GM23338 (cell line): ENCODE measurements at regions not wholly inside any gene's neighbourhood (a gene's known extent, or its start where the extent isn't known, plus 50 kb on each side); places are given as distances from the start of the nearest gene placed in this dataset.

Source experiments
- ATAC-seq: fragments of 200-7000 bp; cut with Tn5 transposase; 3 replicates; pipeline ENCODE4 v1.9.1; 2020
- DNase-seq: peaks from one replicate; pipeline ENCODE4 v3.0.0-alpha.2; 2015; ENCODE audit warnings: low spot score
- H2AFZ ChIP-seq: fragments of 200-600 bp; sonication (generic); 2 replicates; pipeline ENCODE4 v1.8.0; 2016; ENCODE audit warnings: antibody characterized with exemption, mild to moderate bottlenecking, moderate library complexity
- H3F3A ChIP-seq: fragments of 200-600 bp; sonication (generic); replicated peaks from 2 replicates; pipeline ENCODE4 v1.8.0; 2017; ENCODE audit warnings: antibody characterized with exemption, mixed run types, low read depth
- H3K27ac ChIP-seq: fragments of 200-600 bp; sonication (generic); 2 replicates; pipeline ENCODE4 v1.6.1; 2016; ENCODE audit warnings: low read depth
- H3K27me3 ChIP-seq: fragments of 200-600 bp; sonication (generic); 2 replicates; pipeline ENCODE4 v1.8.0; 2016; ENCODE audit warnings: mild to moderate bottlenecking, mixed run types, moderate library complexity; ENCODE audit not compliant: insufficient read depth
- H3K36me3 ChIP-seq: fragments of 200-600 bp; sonication (generic); 2 replicates; pipeline ENCODE4 v1.8.0; 2016; ENCODE audit warnings: mild to moderate bottlenecking; ENCODE audit not compliant: insufficient read depth
- H3K4me1 ChIP-seq: fragments of 200-600 bp; sonication (generic); 2 replicates; pipeline ENCODE4 v1.8.0; 2016; ENCODE audit warnings: mild to moderate bottlenecking, moderate library complexity; ENCODE audit not compliant: insufficient read depth
- H3K4me2 ChIP-seq: fragments of 200-600 bp; sonication (generic); 2 replicates; pipeline ENCODE4 v1.7.1; 2017; ENCODE audit warnings: mixed run types
- H3K4me3 ChIP-seq: fragments of 200-600 bp; sonication (generic); 2 replicates; pipeline ENCODE4 v1.6.1; 2016; ENCODE audit warnings: mixed run types
- H3K79me2 ChIP-seq: fragments of 200-600 bp; sonication (generic); replicated peaks from 2 replicates; pipeline ENCODE4 v1.8.0; 2017; ENCODE audit warnings: mild to moderate bottlenecking; ENCODE audit not compliant: insufficient read depth
- H3K9me2 ChIP-seq: fragments of 200-600 bp; sonication (generic); 2 replicates; pipeline ENCODE4 v1.8.0; 2017; ENCODE audit not compliant: insufficient read depth
- H4K20me1 ChIP-seq: fragments of 200-600 bp; sonication (generic); replicated peaks from 2 replicates; pipeline ENCODE4 v1.8.0; 2017; ENCODE audit warnings: mild to moderate bottlenecking; ENCODE audit not compliant: insufficient read depth
- H3K27ac Mint-ChIP-seq: 2 replicates; pipeline ENCODE4 v1.8.0; 2020; ENCODE audit warnings: inconsistent platforms, mild to moderate bottlenecking, moderate library complexity, mixed read lengths
- H3K27me3 Mint-ChIP-seq: 3 replicates; pipeline ENCODE4 v1.8.0; 2022; ENCODE audit warnings: low read depth, mild to moderate bottlenecking, moderate library complexity, mixed read lengths, inconsistent platforms; ENCODE audit not compliant: insufficient read depth, poor library complexity
- H3K36me3 Mint-ChIP-seq: 3 replicates; pipeline ENCODE4 v1.8.0; 2021; ENCODE audit warnings: low read depth, mild to moderate bottlenecking, inconsistent platforms, moderate library complexity, mixed read lengths
- H3K4me1 Mint-ChIP-seq: 3 replicates; pipeline ENCODE4 v1.8.0; 2020; ENCODE audit warnings: mild to moderate bottlenecking, inconsistent platforms, mixed read lengths
- H3K4me3 Mint-ChIP-seq: 3 replicates; pipeline ENCODE4 v1.8.0; 2021; ENCODE audit warnings: moderate library complexity, mild to moderate bottlenecking, inconsistent platforms, mixed read lengths
- H3K9me3 Mint-ChIP-seq: 3 replicates; pipeline ENCODE4 v1.8.0; 2020; ENCODE audit warnings: moderate library complexity, mild to moderate bottlenecking, inconsistent platforms, mixed read lengths
- CREB1 ChIP-seq: fragments of 250-450 bp; sonication (Bioruptor Pico); IDR thresholded peaks from 2 replicates; pipeline ENCODE4 v1.5.0; 2020; ENCODE audit warnings: low read depth, mild to moderate bottlenecking, moderate library complexity
- EZH2 ChIP-seq: fragments of 200-600 bp; sonication (generic); IDR thresholded peaks from one replicate; pipeline ENCODE4 v1.8.0; 2017; ENCODE audit warnings: antibody characterized with exemption, mild to moderate bottlenecking, low read depth; ENCODE audit not compliant: unreplicated experiment
- JUNB ChIP-seq: IDR thresholded peaks from one replicate; pipeline ENCODE4 v1.6.1; 2016; ENCODE audit warnings: antibody characterized with exemption; ENCODE audit not compliant: unreplicated experiment
- NANOG ChIP-seq: IDR thresholded peaks from 2 replicates; pipeline ENCODE4 v1.6.1; 2016; ENCODE audit warnings: antibody characterized with exemption, borderline replicate concordance
- POLR2AphosphoS5 ChIP-seq: IDR thresholded peaks from 2 replicates; pipeline ENCODE4 v1.6.1; 2016; ENCODE audit warnings: antibody characterized with exemption, low read depth
- STAT1 ChIP-seq: IDR thresholded peaks from one replicate; pipeline ENCODE4 v1.6.1; 2016; ENCODE audit warnings: antibody characterized with exemption; ENCODE audit not compliant: unreplicated experiment
- TF ChIP-seq, protein P1 (sequence below), 2 experiments: fragments of 200-600 bp in 1 of 2; sonication (generic) in 1 of 2; conservative IDR thresholded peaks; 2 replicates each; pipeline versions ENCODE4 v1.5.1 to v1.6.1; 2016 to 2017; ENCODE audit warnings: antibody characterized with exemption in 2 of 2, low read depth in 2 of 2, mild to moderate bottlenecking in 2 of 2, moderate library complexity in 1 of 2
- TF ChIP-seq, protein P2 (sequence below): IDR thresholded peaks from 2 replicates; pipeline ENCODE4 v1.6.1; 2016; ENCODE audit warnings: antibody characterized with exemption
- TF ChIP-seq, protein P3 (sequence below): IDR thresholded peaks from one replicate; pipeline ENCODE4 v1.6.1; 2018; ENCODE audit warnings: antibody characterized with exemption; ENCODE audit not compliant: unreplicated experiment
- TF ChIP-seq, protein P4 (sequence below): fragments of 250-450 bp; sonication (Bioruptor Pico); IDR thresholded peaks from 2 replicates; pipeline ENCODE4 v1.5.0; 2020; ENCODE audit warnings: mild to moderate bottlenecking, moderate library complexity

DNA sequence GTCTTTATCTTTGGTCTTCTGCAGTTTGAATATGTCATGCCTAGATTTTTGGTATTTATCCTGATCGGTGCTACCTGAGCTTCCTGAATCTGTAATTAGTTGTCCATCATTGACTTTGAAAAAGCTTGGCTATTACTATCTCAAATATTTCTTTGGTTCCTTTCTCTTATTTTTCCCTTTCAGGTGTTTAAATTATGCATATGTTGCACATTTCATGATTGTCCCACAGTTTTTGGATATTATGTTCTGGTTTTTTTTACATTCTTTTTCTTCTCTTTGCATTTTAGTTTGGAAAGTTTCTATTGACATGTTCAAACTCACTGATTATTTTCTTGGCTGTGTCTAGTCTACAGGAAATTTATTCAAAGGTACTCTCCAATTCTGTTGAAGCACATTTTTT is 840.3 kb upstream of the LRRC4C start:
- Histone ChIP-seq H3K36me3 (no peaks in the 10 kb centered on the region), H3K4me1 (no peaks in the 10 kb centered on the region), H3K9me2 (no peaks in the 10 kb centered on the region), H3K79me2 (no peaks in the 10 kb centered on the region), H3F3A (no peaks in the 10 kb centered on the region), H3K4me3 (no peak overlapping the region), H2AFZ (no peak overlapping the region), H3K27me3 (no peaks in the 10 kb centered on the region), H3K4me2 (no peak overlapping the region), H4K20me1 (no peaks in the 10 kb centered on the region), H3K27ac (no peak overlapping the region)
- Mint-ChIP-seq H3K27me3 (peaks cover 2% of the 10 kb centered on the region), H3K4me1 (no peaks in the 10 kb centered on the region), H3K27ac (no peak overlapping the region), H3K4me3 (no peak overlapping the region), H3K9me3 (peaks cover 48% of the 10 kb centered on the region), H3K36me3 (no peaks in the 10 kb centered on the region)
- no peak for DNase-seq
- no peak for ATAC-seq
- TF ChIP-seq CREB1 (CRISPR knock-in tag) (no peak), NANOG (no peak), EZH2 (no peak), JUNB (no peak), POLR2AphosphoS5 (no peak), STAT1 (no peak)
- TF ChIP-seq, protein P1, sequence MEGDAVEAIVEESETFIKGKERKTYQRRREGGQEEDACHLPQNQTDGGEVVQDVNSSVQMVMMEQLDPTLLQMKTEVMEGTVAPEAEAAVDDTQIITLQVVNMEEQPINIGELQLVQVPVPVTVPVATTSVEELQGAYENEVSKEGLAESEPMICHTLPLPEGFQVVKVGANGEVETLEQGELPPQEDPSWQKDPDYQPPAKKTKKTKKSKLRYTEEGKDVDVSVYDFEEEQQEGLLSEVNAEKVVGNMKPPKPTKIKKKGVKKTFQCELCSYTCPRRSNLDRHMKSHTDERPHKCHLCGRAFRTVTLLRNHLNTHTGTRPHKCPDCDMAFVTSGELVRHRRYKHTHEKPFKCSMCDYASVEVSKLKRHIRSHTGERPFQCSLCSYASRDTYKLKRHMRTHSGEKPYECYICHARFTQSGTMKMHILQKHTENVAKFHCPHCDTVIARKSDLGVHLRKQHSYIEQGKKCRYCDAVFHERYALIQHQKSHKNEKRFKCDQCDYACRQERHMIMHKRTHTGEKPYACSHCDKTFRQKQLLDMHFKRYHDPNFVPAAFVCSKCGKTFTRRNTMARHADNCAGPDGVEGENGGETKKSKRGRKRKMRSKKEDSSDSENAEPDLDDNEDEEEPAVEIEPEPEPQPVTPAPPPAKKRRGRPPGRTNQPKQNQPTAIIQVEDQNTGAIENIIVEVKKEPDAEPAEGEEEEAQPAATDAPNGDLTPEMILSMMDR (conservative IDR thresholded peaks at IDR 0.05; ENCODE audit: low read depth in 2 of 2) = no peak
- TF ChIP-seq, protein P2, sequence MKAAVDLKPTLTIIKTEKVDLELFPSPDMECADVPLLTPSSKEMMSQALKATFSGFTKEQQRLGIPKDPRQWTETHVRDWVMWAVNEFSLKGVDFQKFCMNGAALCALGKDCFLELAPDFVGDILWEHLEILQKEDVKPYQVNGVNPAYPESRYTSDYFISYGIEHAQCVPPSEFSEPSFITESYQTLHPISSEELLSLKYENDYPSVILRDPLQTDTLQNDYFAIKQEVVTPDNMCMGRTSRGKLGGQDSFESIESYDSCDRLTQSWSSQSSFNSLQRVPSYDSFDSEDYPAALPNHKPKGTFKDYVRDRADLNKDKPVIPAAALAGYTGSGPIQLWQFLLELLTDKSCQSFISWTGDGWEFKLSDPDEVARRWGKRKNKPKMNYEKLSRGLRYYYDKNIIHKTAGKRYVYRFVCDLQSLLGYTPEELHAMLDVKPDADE = no peak
- TF ChIP-seq, protein P3, sequence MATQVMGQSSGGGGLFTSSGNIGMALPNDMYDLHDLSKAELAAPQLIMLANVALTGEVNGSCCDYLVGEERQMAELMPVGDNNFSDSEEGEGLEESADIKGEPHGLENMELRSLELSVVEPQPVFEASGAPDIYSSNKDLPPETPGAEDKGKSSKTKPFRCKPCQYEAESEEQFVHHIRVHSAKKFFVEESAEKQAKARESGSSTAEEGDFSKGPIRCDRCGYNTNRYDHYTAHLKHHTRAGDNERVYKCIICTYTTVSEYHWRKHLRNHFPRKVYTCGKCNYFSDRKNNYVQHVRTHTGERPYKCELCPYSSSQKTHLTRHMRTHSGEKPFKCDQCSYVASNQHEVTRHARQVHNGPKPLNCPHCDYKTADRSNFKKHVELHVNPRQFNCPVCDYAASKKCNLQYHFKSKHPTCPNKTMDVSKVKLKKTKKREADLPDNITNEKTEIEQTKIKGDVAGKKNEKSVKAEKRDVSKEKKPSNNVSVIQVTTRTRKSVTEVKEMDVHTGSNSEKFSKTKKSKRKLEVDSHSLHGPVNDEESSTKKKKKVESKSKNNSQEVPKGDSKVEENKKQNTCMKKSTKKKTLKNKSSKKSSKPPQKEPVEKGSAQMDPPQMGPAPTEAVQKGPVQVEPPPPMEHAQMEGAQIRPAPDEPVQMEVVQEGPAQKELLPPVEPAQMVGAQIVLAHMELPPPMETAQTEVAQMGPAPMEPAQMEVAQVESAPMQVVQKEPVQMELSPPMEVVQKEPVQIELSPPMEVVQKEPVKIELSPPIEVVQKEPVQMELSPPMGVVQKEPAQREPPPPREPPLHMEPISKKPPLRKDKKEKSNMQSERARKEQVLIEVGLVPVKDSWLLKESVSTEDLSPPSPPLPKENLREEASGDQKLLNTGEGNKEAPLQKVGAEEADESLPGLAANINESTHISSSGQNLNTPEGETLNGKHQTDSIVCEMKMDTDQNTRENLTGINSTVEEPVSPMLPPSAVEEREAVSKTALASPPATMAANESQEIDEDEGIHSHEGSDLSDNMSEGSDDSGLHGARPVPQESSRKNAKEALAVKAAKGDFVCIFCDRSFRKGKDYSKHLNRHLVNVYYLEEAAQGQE = no peak
- TF ChIP-seq, protein P4, sequence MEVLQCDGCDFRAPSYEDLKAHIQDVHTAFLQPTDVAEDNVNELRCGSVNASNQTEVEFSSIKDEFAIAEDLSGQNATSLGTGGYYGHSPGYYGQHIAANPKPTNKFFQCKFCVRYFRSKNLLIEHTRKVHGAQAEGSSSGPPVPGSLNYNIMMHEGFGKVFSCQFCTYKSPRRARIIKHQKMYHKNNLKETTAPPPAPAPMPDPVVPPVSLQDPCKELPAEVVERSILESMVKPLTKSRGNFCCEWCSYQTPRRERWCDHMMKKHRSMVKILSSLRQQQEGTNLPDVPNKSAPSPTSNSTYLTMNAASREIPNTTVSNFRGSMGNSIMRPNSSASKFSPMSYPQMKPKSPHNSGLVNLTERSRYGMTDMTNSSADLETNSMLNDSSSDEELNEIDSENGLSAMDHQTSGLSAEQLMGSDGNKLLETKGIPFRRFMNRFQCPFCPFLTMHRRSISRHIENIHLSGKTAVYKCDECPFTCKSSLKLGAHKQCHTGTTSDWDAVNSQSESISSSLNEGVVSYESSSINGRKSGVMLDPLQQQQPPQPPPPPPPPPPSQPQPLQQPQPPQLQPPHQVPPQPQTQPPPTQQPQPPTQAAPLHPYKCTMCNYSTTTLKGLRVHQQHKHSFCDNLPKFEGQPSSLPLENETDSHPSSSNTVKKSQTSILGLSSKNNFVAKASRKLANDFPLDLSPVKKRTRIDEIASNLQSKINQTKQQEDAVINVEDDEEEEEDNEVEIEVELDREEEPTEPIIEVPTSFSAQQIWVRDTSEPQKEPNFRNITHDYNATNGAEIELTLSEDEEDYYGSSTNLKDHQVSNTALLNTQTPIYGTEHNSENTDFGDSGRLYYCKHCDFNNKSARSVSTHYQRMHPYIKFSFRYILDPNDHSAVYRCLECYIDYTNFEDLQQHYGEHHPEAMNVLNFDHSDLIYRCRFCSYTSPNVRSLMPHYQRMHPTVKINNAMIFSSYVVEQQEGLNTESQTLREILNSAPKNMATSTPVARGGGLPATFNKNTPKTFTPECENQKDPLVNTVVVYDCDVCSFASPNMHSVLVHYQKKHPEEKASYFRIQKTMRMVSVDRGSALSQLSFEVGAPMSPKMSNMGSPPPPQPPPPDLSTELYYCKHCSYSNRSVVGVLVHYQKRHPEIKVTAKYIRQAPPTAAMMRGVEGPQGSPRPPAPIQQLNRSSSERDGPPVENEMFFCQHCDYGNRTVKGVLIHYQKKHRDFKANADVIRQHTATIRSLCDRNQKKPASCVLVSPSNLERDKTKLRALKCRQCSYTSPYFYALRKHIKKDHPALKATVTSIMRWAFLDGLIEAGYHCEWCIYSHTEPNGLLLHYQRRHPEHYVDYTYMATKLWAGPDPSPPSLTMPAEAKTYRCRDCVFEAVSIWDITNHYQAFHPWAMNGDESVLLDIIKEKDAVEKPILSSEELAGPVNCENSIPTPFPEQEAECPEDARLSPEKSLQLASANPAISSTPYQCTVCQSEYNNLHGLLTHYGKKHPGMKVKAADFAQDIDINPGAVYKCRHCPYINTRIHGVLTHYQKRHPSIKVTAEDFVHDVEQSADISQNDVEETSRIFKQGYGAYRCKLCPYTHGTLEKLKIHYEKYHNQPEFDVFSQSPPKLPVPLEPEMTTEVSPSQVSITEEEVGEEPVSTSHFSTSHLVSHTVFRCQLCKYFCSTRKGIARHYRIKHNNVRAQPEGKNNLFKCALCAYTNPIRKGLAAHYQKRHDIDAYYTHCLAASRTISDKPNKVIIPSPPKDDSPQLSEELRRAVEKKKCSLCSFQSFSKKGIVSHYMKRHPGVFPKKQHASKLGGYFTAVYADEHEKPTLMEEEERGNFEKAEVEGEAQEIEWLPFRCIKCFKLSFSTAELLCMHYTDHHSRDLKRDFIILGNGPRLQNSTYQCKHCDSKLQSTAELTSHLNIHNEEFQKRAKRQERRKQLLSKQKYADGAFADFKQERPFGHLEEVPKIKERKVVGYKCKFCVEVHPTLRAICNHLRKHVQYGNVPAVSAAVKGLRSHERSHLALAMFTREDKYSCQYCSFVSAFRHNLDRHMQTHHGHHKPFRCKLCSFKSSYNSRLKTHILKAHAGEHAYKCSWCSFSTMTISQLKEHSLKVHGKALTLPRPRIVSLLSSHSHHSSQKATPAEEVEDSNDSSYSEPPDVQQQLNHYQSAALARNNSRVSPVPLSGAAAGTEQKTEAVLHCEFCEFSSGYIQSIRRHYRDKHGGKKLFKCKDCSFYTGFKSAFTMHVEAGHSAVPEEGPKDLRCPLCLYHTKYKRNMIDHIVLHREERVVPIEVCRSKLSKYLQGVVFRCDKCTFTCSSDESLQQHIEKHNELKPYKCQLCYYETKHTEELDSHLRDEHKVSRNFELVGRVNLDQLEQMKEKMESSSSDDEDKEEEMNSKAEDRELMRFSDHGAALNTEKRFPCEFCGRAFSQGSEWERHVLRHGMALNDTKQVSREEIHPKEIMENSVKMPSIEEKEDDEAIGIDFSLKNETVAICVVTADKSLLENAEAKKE = no peak
